Central memory CD4-positive, alpha-beta T cell (primary cell): ENCODE measurements at regions not wholly inside any gene's neighbourhood (a gene's known extent, or its start where the extent isn't known, plus 50 kb on each side); places are given as distances from the start of the nearest gene placed in this dataset.
"Not testable (repeated sequence)": the region's sequence is repeated elsewhere in the genome, so short reads cannot be mapped to it uniquely, and the experiment has no call there.

Experiments
- DNase-seq: peaks from one replicate; pipeline ENCODE4 v3.0.0; 2022

DNA sequence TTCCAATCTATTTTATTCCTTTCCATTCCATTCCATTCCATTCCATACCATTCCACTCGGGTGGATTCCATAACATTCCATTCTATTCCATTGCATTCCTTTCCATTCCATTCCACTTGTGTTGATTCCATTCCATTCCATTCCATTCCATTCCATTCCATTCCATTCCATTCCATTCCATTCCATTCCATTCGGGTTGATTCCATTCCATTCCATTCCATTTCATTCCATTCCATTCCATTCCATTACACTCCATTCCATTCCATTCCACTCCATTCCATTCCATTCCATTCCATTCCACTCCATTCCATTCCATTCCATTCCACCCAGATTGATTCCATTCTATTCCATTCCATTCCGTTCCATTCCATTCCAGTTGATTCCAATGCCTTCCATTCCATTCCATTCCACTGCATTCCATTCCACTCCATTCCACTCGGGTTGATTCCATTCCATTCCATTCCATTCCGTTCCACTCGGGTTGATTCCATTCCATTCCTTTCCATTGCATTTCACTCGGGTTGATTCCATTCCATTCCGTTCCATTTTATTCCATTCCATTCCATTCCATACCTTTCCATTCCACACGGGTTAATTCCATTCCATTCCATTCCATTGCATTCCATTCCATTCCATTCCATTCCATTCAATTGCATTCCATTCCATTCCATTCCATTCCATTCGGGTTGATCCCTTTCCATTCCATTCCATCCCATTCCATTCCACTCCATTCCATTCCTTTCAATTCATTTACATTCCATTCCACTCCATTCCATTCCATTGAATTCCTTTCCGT, 168.4 kb downstream of the CWH43 start:
- DNase-seq: not testable (repeated sequence)

DNA sequence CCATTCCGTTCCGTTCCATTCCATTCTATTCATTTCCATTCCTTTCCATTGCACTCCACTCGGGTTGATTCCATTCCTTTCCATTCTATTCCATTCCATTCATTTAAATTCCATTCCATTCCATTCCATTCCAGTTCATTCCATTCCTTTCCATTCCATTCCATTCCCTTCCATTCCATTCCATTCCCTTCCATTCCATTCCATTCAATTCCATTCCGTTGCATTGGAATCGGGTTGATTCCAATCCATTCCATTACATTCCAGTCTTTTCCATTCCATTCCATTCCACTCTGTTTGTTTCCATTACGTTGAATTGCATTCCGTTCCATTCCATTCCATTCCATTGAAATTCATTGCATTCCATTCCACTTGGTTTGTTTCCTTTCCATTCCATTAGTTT, 169.2 kb downstream of the CWH43 start:
- not testable (repeated sequence) for DNase-seq

- DNase-seq: not testable (repeated sequence)
These were observed 170.2 kb downstream of the CWH43 start for GRCh38 chr4:49156309-49156708.

- DNase-seq: not testable (repeated sequence)
These were observed 171.6 kb downstream of the CWH43 start for GRCh38 chr4:49157630-49158029.

- DNase-seq: not testable (repeated sequence)
These were observed 175.1 kb downstream of the CWH43 start for GRCh38 chr4:49161111-49161541.

DNA sequence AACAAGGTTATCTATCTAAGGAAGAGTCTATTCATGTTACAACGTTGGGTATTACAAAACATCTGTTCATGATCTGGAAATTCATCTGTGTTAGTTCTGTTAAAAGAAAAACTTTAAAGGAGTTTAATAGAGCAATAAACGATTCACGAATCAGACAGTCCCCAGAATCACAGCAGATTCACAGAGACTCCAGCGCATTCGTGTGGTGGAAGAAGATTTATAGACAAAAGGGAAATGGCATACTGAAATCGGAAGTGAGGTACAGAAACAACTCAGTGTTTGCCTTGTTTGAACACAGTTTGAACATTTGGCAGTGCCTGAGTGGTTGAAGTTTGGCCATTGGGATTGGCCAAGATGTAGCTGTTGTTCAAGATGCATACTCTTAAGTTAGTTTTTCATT, 178.8 kb downstream of the CWH43 start:
- not testable (repeated sequence) for DNase-seq

DNA sequence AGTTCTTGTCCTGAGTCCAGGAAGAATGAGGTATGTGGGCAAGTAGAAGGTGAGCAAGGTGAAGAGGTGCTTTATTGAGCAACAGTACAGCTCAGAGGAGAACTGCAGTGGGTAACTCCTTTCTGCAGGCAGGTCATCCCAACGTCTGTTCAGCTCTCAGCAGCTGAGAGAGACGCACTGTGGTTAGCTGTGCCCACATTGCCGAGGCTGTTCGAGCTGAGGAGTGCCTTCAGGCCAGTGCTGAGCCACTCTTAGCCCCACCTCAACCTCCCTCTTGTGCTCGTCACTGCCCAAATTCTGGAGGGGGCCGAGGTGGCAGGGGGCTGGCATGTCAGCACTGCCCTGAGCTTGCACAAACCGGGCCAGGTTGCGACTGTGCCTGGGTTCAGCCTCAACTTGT, 191.8 kb downstream of the CWH43 start:
- DNase-seq: not testable (repeated sequence)

DNA sequence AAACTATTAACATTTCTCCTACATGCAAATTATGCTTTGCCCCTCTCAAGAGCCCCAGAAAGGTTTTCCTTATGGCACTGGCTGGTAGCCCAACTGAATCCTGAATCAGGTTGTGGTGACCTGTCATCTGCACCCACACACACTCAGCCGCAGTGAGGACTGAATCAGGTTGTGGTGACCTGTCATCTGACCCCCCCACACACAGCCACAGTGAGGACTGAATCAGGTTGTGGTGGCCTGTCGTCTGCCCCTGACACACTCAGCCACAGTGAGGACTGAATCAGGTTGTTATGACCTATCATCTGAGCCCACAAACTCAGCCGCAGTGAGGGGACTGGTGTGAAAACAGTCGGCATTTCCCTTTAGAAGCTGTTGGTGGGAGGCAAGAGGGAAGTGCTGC, 195.0 kb downstream of the CWH43 start:
- not testable (repeated sequence) for DNase-seq

DNA sequence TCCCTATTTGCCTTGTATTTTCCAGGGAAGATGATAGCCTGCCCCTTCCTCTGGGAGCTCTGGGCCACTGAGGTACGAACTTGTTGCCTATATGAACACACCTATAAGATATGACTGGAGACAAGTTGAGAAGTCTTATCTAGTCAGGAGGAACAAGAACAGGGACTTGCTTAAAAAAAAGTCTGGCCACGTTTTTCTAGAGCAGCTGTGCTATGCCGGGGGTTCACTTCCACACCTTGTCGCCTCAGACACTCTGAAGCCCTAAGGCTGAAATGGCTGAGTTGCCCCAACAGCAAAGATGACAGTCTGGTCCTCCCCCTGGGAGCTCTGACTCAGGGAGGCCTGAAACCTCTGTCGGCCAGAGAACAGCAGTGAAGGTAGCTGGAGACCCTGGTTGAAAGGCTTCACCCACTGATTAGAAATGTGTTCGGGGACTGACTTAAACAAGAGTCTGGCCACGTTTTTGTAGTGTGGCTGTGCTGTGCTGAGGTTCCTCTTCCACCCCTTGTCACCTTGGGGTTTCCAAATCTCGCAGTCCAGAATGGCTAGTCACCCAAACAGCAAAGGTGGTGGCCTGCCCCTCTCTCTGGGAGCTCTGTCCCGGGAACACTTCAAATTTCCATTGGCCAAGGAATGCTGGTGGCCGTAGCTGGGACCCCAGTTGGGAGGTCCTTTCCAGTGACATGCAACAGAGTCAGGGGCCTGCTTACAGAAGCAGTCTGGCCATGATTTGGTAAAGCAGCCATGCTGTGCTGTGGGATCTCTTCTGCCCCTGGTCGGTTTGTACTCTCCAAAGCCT, 225.5 kb downstream of the CWH43 start:
- DNase-seq: not testable (repeated sequence)

- DNase-seq: not testable (repeated sequence)
These were observed 227.2 kb downstream of the CWH43 start for GRCh38 chr4:49213250-49213649.

DNA sequence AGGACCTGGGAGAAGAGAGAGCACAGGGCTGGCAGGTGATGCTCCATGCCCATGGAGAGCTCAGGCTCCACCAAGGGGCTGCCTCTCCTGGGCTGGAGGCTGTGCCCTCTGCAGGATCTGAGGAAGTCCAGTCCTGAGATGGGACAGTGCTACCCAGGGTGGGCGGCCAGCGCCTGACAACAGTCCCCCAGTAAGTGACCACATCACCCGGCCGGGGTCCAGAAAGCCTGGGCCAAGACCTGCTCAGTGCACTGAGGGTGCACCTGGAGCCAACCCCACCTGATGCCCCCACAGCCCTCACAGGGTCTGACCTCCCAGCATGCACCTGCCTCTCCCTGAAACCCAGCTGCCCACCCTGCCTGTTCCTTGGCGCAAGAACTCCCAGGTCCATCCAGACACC, 227.7 kb downstream of the CWH43 start:
- not testable (repeated sequence) for DNase-seq

DNA sequence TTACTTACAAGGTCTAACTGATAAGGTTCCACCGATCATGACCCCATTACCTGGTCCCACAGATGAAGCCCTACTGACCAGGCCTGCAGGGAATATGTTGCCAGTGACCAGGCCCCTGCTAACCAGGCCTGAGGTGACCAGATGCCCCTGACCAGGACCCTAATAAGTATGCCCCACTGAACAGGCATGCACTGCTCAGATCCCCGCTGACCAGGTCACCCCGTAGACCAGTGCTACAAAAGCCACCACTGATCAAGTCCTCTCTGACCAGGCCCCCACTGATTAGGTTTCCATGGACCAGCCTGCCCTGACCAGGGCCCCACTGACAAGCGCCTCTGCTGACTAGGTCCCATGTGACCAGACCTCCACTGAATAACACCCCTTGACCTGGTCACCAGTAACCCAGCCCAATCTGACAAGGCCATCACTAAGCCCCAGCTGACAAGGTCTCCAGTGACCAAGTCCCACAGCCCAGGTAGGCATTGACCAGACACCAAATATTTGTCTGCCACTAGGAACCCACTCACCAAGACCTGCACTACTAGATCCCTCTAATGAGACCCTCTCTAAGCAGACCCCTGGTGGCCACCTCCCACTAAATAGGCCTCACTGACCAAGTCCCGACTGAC, 228.5 kb downstream of the CWH43 start:
- not testable (repeated sequence) for DNase-seq

DNA sequence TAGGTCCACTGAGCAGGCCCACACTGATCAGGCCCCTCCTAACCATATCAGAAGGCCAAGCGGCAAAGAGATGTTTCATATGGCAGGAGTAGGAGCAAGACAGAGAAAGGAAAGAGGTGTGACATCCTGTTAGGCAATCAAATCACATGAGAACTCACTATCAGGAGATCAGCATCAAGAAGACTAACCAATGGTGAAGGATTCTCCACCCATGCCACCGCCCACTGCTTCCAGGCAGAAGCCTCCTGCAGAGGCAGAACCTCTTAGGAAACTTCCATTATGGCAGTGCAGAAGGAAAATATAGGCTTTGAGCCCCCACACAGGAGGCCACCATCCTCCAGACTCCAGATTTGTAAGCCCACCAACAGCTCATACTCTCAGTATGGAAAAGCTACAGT, 229.0 kb downstream of the CWH43 start:
- not testable (repeated sequence) for DNase-seq

GRCh38 chr4:49216606-49217005, 230.5 kb downstream of the CWH43 start:
- DNase-seq: not testable (repeated sequence)

GRCh38 chr4:49217492-49217891, 231.4 kb downstream of the CWH43 start:
- no peak for DNase-seq

- not testable (repeated sequence) for DNase-seq
These were observed 232.0 kb downstream of the CWH43 start for GRCh38 chr4:49218094-49218493.

GRCh38 chr4:49218931-49219330, 232.9 kb downstream of the CWH43 start:
- not testable (repeated sequence) for DNase-seq

DNA sequence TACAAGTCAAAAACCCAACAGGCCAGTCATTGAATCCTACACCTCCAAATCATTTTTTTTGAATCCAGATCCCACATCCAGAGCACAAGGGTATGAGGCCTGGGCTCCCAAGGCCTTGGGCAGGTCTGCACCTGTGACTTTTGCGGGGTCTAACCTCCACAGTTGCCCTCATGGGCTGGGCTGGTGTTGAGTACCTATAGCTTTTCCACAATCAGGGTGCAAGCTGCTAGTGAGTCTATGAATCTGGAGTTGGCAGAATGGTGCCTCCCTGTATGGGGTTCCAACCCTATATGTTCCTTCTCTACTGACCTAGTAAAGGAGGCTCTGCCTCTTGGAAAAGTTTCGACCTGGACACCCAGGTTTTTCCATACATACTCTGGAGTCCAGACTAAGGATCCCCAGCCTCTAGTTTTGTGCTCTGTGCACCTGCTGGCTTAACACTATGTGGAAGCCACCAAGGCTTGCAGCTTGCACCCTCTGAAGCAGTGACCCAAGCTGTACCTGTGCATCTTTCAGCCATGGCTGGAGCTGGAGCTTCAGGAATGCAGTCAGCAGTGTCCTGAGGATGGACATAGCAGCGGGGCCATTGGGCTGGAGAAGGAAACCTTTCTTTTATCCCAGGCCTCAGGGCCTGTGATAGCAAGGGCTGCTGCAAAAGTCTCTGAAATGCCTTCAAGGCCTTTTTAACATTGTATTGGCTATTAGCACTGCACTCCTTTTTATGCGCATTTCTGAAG, 233.6 kb downstream of the CWH43 start:
- not testable (repeated sequence) for DNase-seq

DNA sequence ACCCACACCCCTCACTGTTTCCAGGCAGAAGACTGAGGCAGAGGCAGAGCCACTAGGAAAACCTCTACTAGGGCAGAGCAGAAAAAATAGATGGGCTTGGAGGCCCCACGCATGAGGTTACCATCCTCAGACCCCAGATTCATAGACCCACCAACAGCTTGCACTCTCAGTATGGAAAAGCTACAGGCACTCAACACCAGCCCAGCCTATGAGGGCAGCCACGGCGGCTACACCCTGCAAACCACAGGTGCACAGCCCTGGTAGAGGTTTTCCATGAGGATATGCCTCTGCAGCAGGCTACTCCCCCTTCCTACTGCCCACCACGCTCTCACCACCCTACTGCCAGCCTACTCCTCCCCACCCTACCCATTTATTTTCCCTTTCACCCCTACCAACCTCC, 235.1 kb downstream of the CWH43 start:
- no peak for DNase-seq

DNA sequence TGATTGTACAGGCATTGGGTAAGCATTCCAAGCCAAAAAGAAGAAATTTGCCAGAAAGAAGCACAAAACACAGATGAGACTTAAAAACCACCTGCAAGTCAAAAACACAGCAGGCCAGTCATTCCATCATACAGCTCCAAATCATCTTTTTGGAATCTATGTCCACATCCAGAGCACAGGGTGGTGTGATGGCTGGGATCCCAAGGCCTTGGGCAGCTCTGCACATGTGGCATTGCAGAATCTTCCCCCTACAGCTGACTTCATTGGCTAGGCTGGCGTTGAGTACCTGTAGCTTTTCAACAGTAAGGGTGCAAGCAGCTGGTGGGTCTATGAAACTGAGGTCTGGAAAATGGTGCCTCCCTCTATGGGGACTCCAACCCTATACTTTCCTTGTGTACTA, 236.7 kb downstream of the CWH43 start:
- not testable (repeated sequence) for DNase-seq

DNA sequence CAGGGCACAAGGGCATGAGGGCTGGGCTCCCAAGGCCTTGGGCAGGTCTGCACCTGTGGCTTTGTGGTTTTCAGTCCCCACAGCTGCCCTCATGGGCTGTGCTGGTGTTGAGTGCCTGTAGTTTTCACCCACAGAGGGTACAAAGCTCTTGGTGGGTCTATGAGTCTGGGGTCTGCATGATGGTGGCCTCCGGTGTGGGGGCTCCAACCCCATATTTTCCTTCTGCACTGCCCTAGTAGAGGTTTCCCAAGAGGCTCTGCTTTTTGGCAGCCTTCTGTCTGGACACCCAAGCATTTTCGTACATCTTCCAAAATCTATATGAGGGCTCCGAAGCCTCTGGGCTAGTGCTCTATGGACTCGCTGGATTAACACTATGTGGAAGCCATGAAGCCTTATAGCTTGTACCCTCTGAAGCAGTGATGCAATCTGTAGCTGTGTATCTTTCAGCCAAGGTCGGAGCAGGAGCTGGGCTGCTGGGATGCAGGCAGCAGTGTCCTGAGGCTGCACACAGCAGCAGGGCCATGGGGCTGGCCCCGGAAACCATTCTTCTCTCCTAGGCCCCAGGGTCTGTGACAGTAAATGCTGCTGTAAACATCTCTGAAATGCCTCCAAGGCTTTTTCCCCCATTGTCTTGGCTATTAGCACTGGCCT, 240.3 kb downstream of the CWH43 start:
- not testable (repeated sequence) for DNase-seq

GRCh38 chr4:49227941-49228340, 241.9 kb downstream of the CWH43 start:
- not testable (repeated sequence) for DNase-seq
